ENCODE measurements at regions not wholly inside any gene's neighbourhood (a gene's known extent, or its start where the extent isn't known, plus 50 kb on each side); places are given as distances from the start of the nearest gene placed in this dataset.

DNA sequence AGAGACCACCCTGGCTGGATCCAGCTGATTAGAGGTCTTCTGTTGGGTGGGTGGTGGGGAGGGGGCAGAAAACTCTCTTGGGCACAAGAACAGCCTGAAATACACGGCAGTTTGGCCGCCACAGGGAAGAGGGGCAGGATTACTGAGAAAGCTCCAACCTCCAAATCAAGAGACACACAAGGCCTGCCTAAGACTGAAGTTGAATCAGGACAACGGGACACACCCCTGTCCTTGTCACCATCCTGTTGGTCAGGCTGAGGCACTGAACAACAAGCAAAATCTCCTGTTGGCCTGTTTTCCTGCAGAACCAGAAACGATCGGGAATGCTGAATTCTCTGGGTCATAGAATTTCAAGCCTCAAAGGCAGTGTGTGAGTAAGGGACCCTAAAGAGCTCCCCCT, 247.8 kb downstream of the FAM43A start:
- Histone ChIP-seq H3K9me3 (ENCODE audit: low read depth, low read length) (no peaks in the 10 kb centered on the region), H3K27me3 (ENCODE audit: insufficient read depth, low read length) (no peaks in the 10 kb centered on the region), H3K4me1 (ENCODE audit: insufficient read depth, low read length) (peaks cover 58% of the 10 kb centered on the region), H3K4me3 (ENCODE audit: low read length) (no peak overlapping the region)

DNA sequence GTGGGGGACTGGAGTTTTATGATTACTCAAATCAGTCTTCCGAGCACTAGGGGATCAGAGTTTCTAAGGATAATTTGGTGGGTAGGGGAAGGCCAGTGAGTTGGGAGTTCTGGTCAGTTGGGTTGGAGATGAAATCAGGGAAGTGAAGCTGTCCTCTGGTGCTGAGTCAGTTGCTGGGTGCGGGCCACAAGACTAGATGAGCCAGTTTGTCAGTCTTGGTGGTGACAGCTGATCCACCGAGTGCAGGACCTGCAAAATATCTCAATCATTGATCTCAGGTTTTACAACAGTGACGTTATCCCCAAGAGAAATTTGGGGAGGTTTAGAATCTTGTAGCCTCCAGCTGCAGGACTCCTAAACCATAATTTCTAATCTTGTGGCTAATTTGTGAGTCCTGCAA, 249.4 kb downstream of the FAM43A start:
- Histone ChIP-seq H3K4me1 (ENCODE audit: insufficient read depth, low read length) (peaks cover 42% of the 10 kb centered on the region), H3K4me3 (ENCODE audit: low read length) (no peak overlapping the region), H3K9me3 (ENCODE audit: low read depth, low read length) (no peaks in the 10 kb centered on the region)

DNA sequence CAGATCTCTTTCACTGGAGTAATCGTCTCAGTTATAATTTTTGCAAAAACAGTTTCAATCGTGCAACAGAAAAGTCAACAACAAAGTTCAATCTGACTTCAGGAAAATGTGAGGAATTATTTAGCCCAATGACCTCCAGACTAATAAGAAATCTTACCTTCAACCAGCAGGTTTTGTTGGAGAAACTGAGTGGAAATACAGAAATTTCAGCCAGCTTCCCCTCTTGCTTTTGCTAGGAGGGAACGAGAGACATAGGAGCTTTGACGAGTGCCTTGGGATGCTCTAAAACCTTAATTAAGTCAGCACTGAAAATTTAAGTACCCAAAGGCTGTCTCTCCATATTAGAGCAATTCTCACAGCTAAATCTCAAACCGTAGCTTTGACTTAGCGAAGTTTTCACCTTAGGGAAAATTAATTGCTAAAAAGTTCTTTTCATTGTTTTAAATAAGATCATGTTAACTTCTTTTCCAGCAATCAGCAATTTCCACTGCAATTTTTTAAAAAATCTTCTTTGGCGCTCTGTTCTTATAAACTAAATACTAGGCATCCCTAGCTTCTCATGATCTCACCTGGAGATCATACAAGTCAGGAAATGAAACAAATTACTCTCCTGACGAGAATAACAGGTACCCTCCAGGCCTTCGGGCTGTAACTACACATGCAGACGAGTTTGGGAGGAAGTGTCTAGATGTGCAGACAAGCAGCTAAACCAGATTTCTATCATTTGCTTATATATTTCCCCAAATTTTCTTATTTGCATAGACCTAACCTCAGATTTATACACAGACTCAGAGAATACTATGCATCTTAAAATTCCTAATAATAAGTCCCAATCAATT, 250.2 kb downstream of the FAM43A start:
- H3K9me3 ChIP-seq (ENCODE audit: low read depth, low read length): no peaks in the 10 kb centered on the region
- peaks cover 37% of the 10 kb centered on the region for H3K4me1 ChIP-seq (ENCODE audit: insufficient read depth, low read length)
- H3K4me3 ChIP-seq (ENCODE audit: low read length): no peak overlapping the region

More for the DNA sequence above, 249.4 kb downstream of the FAM43A start:
- H3K27me3 ChIP-seq (ENCODE audit: insufficient read depth, low read length): no peaks in the 10 kb centered on the region

DNA sequence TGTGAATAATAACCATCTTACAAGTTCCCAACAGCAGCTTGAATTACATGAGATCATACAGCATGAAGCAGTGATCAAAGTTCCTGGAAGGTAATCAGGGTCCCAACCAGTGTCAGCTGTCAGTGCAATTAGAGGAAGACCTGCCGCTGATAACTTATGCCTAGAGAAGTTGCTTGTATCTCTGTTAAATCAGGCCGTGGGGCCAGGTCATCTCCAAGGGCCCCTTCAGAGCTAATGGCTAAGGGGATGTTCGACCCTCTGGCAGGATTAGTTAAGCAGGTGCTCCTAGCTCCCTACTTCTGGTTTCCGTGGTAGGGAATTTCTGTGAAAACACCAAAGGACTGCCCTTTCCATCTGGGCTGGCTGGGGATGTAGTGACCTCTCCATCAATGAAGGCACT, 251.0 kb downstream of the FAM43A start:
- H3K4me3 ChIP-seq (ENCODE audit: low read length): no peak overlapping the region
- peaks cover 34% of the 10 kb centered on the region for H3K4me1 ChIP-seq (ENCODE audit: insufficient read depth, low read length)
- no peaks in the 10 kb centered on the region for H3K27me3 ChIP-seq (ENCODE audit: insufficient read depth, low read length)
- H3K9me3 ChIP-seq (ENCODE audit: low read depth, low read length): no peaks in the 10 kb centered on the region

More for the DNA sequence above, 250.2 kb downstream of the FAM43A start:
- H3K27me3 ChIP-seq (ENCODE audit: insufficient read depth, low read length): no peaks in the 10 kb centered on the region

DNA sequence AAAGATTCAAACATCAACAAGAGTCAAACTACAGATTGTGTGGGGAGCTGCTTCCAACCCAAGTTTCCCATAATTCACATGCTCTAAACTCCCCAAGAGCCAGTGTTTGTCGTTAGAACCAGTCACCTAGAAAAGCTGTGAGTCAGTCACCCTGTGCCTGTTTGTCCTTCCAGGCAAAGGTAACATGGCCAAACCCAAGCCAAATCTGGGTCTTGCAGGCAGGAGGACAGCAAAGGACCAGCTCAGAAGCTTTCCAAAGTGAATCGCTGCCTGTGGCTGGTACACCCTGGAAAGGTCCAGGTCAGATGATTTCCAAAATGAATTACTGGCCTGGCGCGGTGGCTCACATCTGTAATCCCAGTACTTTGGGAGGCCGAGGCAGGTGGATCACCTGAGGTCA, 251.5 kb downstream of the FAM43A start:
- Histone ChIP-seq H3K27me3 (ENCODE audit: insufficient read depth, low read length) (no peaks in the 10 kb centered on the region), H3K9me3 (ENCODE audit: low read depth, low read length) (no peaks in the 10 kb centered on the region), H3K4me3 (ENCODE audit: low read length) (no peak overlapping the region), H3K4me1 (ENCODE audit: insufficient read depth, low read length) (peaks cover 34% of the 10 kb centered on the region)

DNA sequence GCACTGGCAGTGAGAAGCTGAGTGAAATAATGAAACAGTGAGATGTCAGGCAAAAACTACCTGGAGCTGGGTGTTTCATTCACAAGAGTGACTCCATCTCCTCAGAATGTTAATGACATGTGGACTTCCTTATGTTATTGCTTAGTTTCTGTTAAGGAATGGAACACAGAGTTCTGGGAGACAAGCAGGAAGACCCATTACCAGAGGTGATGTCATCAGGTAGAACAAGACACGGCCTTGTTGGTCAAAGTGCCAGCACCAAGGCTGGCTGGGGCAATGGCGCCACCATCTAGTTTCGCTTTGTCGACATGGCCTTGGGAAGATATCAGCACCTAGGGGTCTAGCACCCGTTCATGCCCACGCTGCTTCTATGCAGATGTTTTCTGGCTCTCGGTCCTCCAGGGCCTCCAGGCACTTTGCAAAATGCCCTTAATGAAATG, 252.2 kb downstream of the FAM43A start:
- H3K27me3 ChIP-seq (ENCODE audit: insufficient read depth, low read length): no peaks in the 10 kb centered on the region
- H3K9me3 ChIP-seq (ENCODE audit: low read depth, low read length): no peaks in the 10 kb centered on the region
- no peak overlapping the region for H3K4me3 ChIP-seq (ENCODE audit: low read length)
- H3K4me1 ChIP-seq (ENCODE audit: insufficient read depth, low read length): peaks cover 39% of the 10 kb centered on the region

DNA sequence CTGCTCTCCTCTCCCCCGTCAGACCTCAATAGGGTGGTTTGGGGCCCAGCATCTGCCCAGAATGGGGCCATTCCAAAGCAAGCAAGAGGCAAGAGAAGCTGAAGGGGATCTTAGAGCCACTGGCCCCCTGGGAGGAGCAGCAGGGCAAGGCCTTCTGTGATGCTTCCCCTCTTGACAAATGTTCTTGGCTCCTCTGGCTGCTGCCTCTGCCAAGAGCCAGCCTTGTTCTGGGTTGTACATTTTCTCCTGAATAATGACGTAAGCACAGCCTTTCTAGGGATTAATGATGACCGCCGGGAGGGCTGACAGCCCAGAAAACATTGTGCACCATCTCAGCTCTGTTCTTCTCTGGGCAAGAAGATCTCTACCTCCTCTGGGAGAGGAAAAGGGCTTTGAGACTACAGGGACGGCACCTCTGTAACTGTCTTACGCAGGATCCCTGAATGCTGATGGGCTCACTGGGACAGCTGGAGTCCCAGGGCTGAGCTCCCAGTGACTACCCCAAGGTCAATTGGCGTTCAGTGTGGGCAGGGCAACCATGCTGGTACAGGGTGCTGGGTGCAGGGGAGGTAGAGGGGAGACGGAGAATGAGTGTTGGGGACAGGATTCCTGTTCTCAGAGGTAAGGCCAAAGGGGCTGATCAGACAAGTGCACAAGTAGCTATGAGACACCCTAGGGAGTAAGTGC, 253.3 kb downstream of the FAM43A start:
- H3K4me3 ChIP-seq (ENCODE audit: low read length): no peak overlapping the region
- no peaks in the 10 kb centered on the region for H3K9me3 ChIP-seq (ENCODE audit: low read depth, low read length)
- peaks cover 47% of the 10 kb centered on the region for H3K4me1 ChIP-seq (ENCODE audit: insufficient read depth, low read length)
- H3K27me3 ChIP-seq (ENCODE audit: insufficient read depth, low read length): no peaks in the 10 kb centered on the region

DNA sequence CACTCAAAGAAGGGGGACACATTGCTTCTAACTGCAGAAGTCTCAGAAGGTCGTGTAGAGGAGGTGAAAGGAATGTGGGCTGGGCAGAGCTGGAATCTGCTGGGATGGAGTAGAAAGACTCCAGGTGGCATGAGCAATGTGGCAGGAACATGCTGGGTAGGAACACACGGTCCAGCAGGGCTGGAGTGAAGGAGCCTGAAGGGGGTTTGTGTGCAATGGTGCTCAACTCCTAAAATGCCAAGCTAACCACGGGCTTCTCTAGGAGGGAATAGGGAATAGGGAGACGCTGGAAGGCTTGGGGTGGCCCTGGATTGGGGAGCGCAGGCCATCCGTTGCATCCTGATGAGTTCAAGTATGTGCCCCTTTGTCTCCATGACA, 253.8 kb downstream of the FAM43A start:
- H3K27me3 ChIP-seq (ENCODE audit: insufficient read depth, low read length): no peaks in the 10 kb centered on the region
- H3K4me1 ChIP-seq (ENCODE audit: insufficient read depth, low read length): peaks cover 45% of the 10 kb centered on the region
- H3K9me3 ChIP-seq (ENCODE audit: low read depth, low read length): no peaks in the 10 kb centered on the region
- no peak overlapping the region for H3K4me3 ChIP-seq (ENCODE audit: low read length)

DNA sequence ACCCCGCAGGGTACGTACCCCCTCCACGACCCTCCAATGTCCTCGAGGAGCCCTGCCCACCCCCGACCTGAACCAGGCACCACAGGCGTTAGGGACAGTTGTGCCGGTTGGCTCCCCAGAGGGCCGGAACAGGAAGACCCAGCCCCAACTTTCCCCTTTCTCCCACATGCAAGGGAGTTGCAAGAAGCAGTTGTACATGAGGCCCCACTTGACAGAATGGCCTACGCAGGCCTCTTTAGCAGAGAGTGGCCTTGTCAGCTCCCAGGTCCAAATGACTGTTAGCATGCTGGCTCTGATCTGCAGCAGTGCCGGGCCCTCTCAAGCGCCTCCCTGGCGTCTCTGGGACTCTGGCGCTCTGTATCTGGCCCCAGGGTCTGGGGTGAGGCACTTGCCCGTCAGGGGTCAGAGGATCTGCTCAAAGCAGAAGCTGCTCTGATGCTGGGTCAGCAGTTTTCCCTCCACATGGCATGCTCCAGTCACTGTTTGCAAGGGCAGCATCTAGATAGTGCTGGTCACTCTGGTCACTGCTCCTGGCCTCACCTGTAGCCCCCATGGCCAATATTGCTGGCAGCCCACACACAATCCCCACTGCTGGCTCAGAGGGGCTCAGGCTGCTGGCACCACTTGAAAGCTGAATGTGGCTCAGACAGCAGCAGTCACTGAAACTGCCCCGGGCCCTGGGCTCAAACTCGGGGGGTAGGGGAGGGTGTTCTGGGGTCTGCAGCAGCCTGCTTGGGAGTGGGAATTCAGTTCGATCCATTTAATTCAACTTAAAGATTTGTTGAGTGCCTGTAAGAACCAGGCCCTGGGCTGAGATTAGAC, 254.5 kb downstream of the FAM43A start:
- no peak overlapping the region for H3K4me3 ChIP-seq (ENCODE audit: low read length)
- peaks cover 43% of the 10 kb centered on the region for H3K4me1 ChIP-seq (ENCODE audit: insufficient read depth, low read length)
- no peaks in the 10 kb centered on the region for H3K9me3 ChIP-seq (ENCODE audit: low read depth, low read length)
- no peaks in the 10 kb centered on the region for H3K27me3 ChIP-seq (ENCODE audit: insufficient read depth, low read length)

DNA sequence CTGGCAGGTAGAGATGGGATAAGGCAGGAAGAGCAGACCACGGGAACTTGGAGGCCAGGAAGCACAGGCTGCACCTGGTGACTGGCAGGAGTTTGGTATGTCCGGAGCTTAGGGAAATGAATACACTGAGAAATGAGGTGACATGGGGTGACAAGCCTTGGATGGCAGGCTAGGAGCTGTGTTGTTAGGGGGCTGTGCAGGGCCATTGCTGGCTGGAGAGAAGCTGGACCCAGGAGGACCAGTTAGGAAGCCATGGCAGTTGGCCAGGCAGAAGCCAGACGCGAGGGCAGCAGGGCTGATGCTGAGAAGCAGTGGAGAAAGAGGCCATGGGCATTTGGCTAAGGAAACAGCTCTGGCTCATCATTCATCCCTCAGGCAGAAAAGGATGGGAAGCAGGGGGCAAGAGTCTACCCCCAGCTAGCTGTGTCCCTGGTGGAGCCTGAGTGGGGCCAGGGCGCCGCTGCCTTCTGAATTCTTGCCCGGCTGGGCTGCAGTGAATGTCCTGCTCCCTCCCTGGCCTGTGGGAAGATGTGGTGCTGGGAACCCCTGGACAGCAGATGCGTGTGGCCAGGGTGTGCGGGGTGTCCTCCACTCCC, 255.8 kb downstream of the FAM43A start:
- no peaks in the 10 kb centered on the region for H3K9me3 ChIP-seq (ENCODE audit: low read depth, low read length)
- H3K4me3 ChIP-seq (ENCODE audit: low read length): no peak overlapping the region
- H3K27me3 ChIP-seq (ENCODE audit: insufficient read depth, low read length): no peaks in the 10 kb centered on the region
- peaks cover 36% of the 10 kb centered on the region for H3K4me1 ChIP-seq (ENCODE audit: insufficient read depth, low read length)

DNA sequence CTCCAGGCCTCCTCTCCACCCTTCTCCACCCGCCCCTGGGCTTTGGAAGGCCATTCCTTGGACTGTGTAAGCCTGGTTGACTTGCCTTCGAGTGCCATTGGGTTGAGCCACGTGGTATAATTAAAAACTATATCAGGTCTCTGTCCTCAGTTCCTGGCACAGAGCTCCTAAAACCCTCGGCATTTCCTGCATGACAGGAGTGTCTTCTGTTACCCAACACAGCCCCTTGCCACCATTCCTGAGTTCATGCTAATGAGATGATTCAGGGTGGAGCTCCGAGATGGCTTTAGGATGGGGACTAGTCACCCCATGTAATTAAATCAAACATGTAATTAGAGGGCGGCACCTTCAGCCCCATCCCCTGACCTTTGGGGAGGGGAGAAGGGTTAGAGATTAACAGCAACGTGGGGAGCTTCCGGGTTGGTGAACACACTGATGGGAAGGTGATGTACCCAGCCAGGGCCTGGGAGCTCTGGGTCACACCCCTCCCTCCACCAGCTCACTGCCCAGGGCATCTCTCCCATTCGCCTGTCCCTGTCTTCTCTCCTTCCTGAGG, 256.4 kb downstream of the FAM43A start:
- Histone ChIP-seq H3K27me3 (ENCODE audit: insufficient read depth, low read length) (no peaks in the 10 kb centered on the region), H3K9me3 (ENCODE audit: low read depth, low read length) (no peaks in the 10 kb centered on the region), H3K4me3 (ENCODE audit: low read length) (no peak overlapping the region), H3K4me1 (ENCODE audit: insufficient read depth, low read length) (peaks cover 36% of the 10 kb centered on the region)

DNA sequence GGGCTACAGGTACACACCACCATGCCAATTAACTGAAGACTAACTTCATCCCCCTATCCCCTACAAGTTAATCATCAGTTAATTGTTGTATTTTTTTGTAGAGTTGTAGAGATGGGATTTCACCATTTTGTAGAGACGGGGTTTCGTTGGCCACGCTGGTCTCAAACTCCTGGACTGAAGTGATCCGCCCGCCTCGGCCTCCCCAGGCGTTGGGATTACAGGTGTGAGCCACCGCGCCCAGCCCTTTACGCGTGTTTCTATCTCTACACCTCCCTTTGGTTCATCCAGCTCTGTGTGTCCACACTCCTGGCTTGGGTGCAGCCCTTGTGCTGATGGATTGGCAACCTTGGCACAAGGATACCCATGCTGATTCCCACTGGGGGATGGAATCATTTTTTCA, 258.8 kb downstream of the FAM43A start:
- Histone ChIP-seq H3K9me3 (ENCODE audit: low read depth, low read length) (no peaks in the 10 kb centered on the region), H3K27me3 (ENCODE audit: insufficient read depth, low read length) (no peaks in the 10 kb centered on the region), H3K4me3 (ENCODE audit: low read length) (no peak overlapping the region), H3K4me1 (ENCODE audit: insufficient read depth, low read length) (peaks cover 36% of the 10 kb centered on the region)

DNA sequence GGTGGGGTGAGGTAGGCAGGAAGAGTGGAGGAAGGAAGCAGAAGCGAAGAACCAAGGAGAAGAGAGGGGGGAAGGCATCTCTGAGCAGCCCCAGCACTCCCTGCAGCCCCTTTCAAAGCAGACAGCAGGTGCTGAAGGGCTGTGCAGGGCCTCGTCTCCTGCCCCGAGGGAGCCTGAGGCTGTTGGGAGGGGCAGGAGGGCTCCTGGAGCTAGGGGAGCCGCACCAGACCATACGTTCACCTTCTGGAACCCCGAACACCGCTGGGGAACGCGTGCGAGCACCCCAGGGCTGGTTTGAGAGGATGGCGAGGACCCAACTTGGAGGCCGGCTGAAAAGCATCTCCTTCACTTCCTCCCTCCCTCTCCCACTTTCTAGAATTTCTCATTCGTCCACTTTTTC, 259.8 kb downstream of the FAM43A start:
- Histone ChIP-seq H3K4me3 (ENCODE audit: low read length) (no peak overlapping the region), H3K4me1 (ENCODE audit: insufficient read depth, low read length) (peaks cover 33% of the 10 kb centered on the region), H3K9me3 (ENCODE audit: low read depth, low read length) (no peaks in the 10 kb centered on the region), H3K27me3 (ENCODE audit: insufficient read depth, low read length) (no peaks in the 10 kb centered on the region)

DNA sequence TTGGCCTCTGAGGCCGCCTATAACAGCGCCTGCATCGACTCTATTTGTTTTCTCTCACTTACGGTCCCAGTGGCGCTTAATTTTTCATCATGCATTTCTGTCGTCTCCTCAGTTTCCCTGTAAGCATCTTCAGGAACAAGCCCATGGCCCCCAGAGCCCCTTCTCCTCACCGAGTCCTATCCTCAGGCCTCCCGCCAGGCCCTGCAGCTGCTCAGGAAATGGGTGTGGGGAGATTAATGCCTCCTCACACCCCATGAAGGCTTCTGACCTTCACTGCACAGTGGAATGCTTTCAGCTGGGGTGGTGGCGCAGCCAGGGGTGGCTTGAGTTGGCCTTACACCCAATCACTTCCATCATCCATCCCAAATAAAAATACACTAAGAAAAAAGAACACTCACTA, 260.4 kb downstream of the FAM43A start:
- no peak overlapping the region for H3K4me3 ChIP-seq (ENCODE audit: low read length)

More for the DNA sequence above, 260.4 kb downstream of the FAM43A start:
- Histone ChIP-seq H3K27me3 (ENCODE audit: insufficient read depth, low read length) (no peaks in the 10 kb centered on the region), H3K4me1 (ENCODE audit: insufficient read depth, low read length) (peaks cover 33% of the 10 kb centered on the region), H3K9me3 (ENCODE audit: low read depth, low read length) (no peaks in the 10 kb centered on the region)
